Ascending aorta (tissue), 2 donors: ENCODE measurements at regions not wholly inside any gene's neighbourhood (a gene's known extent, or its start where the extent isn't known, plus 50 kb on each side); places are given as distances from the start of the nearest gene placed in this dataset.

Experiments used
- DNase-seq, 2 donors: peaks; one replicate each; pipeline ENCODE4 v3.0.0-alpha.2; 2019; ENCODE audit warnings: low spot score in 2 of 2
- H3K27ac ChIP-seq, 2 donors: fragments of 200-600 bp; sonication (generic); one replicate each; pipeline ENCODE4 v1.5.1; 2016 to 2017; ENCODE audit warnings: mild to moderate bottlenecking in 1 of 2
- H3K27me3 ChIP-seq: fragments of 200-600 bp; sonication (generic); one replicate; pipeline ENCODE4 v1.5.1; 2017
- H3K36me3 ChIP-seq, 2 donors: fragments of 200-600 bp; sonication (generic); one replicate each; pipeline ENCODE4 v1.5.1; 2016
- H3K4me1 ChIP-seq, 2 donors: fragments of 200-600 bp; sonication (generic); one replicate each; pipeline ENCODE4 v1.5.1; 2016 to 2017; ENCODE audit warnings: mild to moderate bottlenecking in 1 of 2
- H3K4me3 ChIP-seq, 2 donors: fragments of 200-600 bp; sonication (generic); one replicate each; pipeline ENCODE4 v1.5.1; 2016 to 2017; ENCODE audit warnings: mild to moderate bottlenecking in 1 of 2
- H3K9me3 ChIP-seq, 2 donors: fragments of 200-600 bp; sonication (generic); one replicate each; pipeline ENCODE4 v1.5.1; 2016
- intact Hi-C: fragments of 100-400 bp; cut with DNase I; formaldehyde crosslinking; loops from one replicate; pipeline ENCODE4 v1.15.1; 2023
- TF ChIP-seq, protein P1 (sequence below), 3 experiments: fragments of 200-600 bp in 2 of 3; fragments of 450-650 bp in 1 of 3; sonication (generic) in 2 of 3; IDR thresholded peaks; one replicate each; pipeline ENCODE4 v1.5.1; 2016 to 2019; ENCODE audit warnings: antibody characterized with exemption in 3 of 3, mild to moderate bottlenecking in 1 of 3, moderate library complexity in 1 of 3

GRCh38 chr17:22251498-22251897 lies 559.2 kb downstream of the KCNJ18 start:
- DNase-seq = no peak
- H3K27me3 ChIP-seq = no peaks in the 10 kb centered on the region
- no peaks in the 10 kb centered on the region for H3K9me3 ChIP-seq
- H3K36me3 ChIP-seq = no peaks in the 10 kb centered on the region
- H3K4me1 ChIP-seq = no peaks in the 10 kb centered on the region
- TF ChIP-seq, protein P1, sequence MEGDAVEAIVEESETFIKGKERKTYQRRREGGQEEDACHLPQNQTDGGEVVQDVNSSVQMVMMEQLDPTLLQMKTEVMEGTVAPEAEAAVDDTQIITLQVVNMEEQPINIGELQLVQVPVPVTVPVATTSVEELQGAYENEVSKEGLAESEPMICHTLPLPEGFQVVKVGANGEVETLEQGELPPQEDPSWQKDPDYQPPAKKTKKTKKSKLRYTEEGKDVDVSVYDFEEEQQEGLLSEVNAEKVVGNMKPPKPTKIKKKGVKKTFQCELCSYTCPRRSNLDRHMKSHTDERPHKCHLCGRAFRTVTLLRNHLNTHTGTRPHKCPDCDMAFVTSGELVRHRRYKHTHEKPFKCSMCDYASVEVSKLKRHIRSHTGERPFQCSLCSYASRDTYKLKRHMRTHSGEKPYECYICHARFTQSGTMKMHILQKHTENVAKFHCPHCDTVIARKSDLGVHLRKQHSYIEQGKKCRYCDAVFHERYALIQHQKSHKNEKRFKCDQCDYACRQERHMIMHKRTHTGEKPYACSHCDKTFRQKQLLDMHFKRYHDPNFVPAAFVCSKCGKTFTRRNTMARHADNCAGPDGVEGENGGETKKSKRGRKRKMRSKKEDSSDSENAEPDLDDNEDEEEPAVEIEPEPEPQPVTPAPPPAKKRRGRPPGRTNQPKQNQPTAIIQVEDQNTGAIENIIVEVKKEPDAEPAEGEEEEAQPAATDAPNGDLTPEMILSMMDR (IDR thresholded peaks at IDR 0.05) = no peak
- H3K27ac ChIP-seq = no peak overlapping the region
- no peak overlapping the region for H3K4me3 ChIP-seq
- intact Hi-C loops = no loop called here

- TF ChIP-seq, protein P1 (IDR thresholded peaks at IDR 0.05) = no peak
- no peaks in the 10 kb centered on the region for H3K36me3 ChIP-seq
- no peak overlapping the region for H3K4me3 ChIP-seq
- no peak overlapping the region for H3K27ac ChIP-seq
- H3K27me3 ChIP-seq = no peaks in the 10 kb centered on the region
- intact Hi-C loops = no loop called here
- no peaks in the 10 kb centered on the region for H3K4me1 ChIP-seq
- H3K9me3 ChIP-seq = no peaks in the 10 kb centered on the region
- no peak for DNase-seq
Observed at GRCh38 chr17:22253007-22253406, 560.7 kb downstream of the KCNJ18 start.

GRCh38 chr17:22265807-22266206 lies 573.5 kb downstream of the KCNJ18 start:
- intact Hi-C loops = no loop called here
- Histone ChIP-seq H3K27me3 (no peaks in the 10 kb centered on the region), H3K27ac (no peak overlapping the region), H3K36me3 (no peaks in the 10 kb centered on the region), H3K4me1 (no peaks in the 10 kb centered on the region), H3K9me3 (no peaks in the 10 kb centered on the region), H3K4me3 (no peak overlapping the region)
- no peak for DNase-seq
- TF ChIP-seq, protein P1 (IDR thresholded peaks at IDR 0.05) = no peak

- Histone ChIP-seq H3K4me3 (no peak overlapping the region), H3K9me3 (no peaks in the 10 kb centered on the region), H3K36me3 (no peaks in the 10 kb centered on the region), H3K27me3 (no peaks in the 10 kb centered on the region), H3K4me1 (no peaks in the 10 kb centered on the region), H3K27ac (no peak overlapping the region)
- intact Hi-C loops = no loop called here
- TF ChIP-seq, protein P1 (IDR thresholded peaks at IDR 0.05) = no peak
- DNase-seq = no peak
Observed at GRCh38 chr17:22266231-22266630, 573.9 kb downstream of the KCNJ18 start.

DNA sequence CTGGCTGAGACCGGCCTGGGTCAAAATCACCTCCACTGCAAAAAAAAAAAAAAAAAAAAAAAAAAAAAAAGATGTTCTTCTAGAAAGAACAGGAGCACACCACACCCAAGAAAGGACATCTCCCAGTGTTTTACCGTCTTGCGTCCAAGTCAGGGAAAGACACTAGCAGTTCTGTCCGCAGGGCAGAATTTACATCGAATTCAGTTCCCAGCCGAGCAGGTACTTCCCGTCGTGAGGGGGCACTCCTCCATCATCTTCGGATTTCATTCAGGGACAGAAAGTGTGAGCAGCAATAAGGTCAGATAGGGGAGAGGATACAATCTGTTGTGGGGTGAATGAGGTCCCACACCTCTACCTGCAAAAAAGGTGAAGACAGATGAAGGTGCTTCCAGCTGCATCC lies 574.7 kb downstream of the KCNJ18 start:
- H3K4me1 ChIP-seq = no peaks in the 10 kb centered on the region
- DNase-seq = no peak
- intact Hi-C loops = no loop called here
- no peak overlapping the region for H3K27ac ChIP-seq
- TF ChIP-seq, protein P1 (IDR thresholded peaks at IDR 0.05) = no peak
- no peak overlapping the region for H3K4me3 ChIP-seq
- no peaks in the 10 kb centered on the region for H3K27me3 ChIP-seq
- H3K9me3 ChIP-seq = no peaks in the 10 kb centered on the region
- no peaks in the 10 kb centered on the region for H3K36me3 ChIP-seq

DNA sequence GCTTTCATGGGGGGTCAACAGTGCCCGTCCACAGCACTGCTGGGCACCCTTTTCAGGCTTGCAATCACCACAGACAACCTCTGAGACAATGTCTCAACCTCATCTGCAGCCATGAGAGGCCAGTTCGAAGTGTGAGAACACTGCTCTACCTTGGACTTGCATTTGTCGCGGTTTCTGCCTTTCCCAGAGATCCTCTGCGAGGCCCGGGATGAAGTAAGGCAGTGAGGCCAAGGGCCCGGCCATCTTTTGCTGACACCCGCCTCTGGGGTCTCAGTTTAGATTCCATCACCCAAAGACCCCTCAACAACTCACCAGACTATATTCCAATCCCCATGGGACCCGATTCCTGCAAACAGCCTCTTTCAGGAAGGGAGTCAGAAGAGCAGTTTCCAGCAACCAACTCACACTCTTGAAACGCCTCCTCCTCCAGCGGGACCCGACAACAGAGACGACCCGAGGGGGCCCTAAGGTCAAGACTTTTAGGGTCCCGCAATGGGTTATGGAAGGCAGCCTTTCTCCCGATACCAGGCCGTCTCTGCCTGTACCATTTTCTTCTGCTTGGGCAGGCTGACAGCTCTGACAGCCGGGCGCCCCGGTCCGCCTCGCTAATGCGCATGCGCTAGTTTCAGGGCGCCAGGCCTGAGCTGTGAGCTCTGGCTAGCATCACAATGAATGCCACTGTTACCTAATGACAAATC lies 576.0 kb downstream of the KCNJ18 start:
- H3K27ac ChIP-seq = no peak overlapping the region
- TF ChIP-seq, protein P1 (IDR thresholded peaks at IDR 0.05) = no peak
- no peaks in the 10 kb centered on the region for H3K27me3 ChIP-seq
- no peak for DNase-seq
- H3K4me3 ChIP-seq = no peak overlapping the region
- intact Hi-C loops = no loop called here
- H3K9me3 ChIP-seq = no peaks in the 10 kb centered on the region
- no peaks in the 10 kb centered on the region for H3K36me3 ChIP-seq
- H3K4me1 ChIP-seq = no peaks in the 10 kb centered on the region
